Neural crest cell (in vitro differentiated cells): ENCODE measurements at regions not wholly inside any gene's neighbourhood (a gene's known extent, or its start where the extent isn't known, plus 50 kb on each side); places are given as distances from the start of the nearest gene placed in this dataset.

Experiments used
- DNase-seq: peaks from one replicate; pipeline ENCODE4 v3.0.0; 2021; ENCODE audit warnings: low read depth, mixed read lengths, low spot score
- H3K27ac Mint-ChIP-seq: one replicate; pipeline ENCODE4 v1.8.0; 2021; ENCODE audit warnings: mild to moderate bottlenecking, mixed read lengths; ENCODE audit not compliant: unreplicated experiment
- H3K27me3 Mint-ChIP-seq: 2 replicates; pipeline ENCODE4 v1.8.0; 2021; ENCODE audit warnings: low read depth, mild to moderate bottlenecking, mixed read lengths
- H3K36me3 Mint-ChIP-seq: 2 replicates; pipeline ENCODE4 v1.8.0; 2021; ENCODE audit warnings: low read depth, mild to moderate bottlenecking, mixed read lengths
- H3K4me1 Mint-ChIP-seq: 2 replicates; pipeline ENCODE4 v1.8.0; 2021; ENCODE audit warnings: mixed read lengths
- H3K4me3 Mint-ChIP-seq: one replicate; pipeline ENCODE4 v1.8.0; 2021; ENCODE audit warnings: mild to moderate bottlenecking, mixed read lengths
- H3K9me3 Mint-ChIP-seq: 2 replicates; pipeline ENCODE4 v1.8.0; 2021; ENCODE audit warnings: mixed read lengths
- CTCF ChIP-seq: fragments of 200-600 bp; sonication (generic); conservative IDR thresholded peaks from 2 replicates; pipeline ENCODE4 v1.5.0; 2021; ENCODE audit warnings: antibody characterized with exemption, mild to moderate bottlenecking

GRCh38 chr6:146885708-146886457, 287.1 kb downstream of the ADGB start:
- TF ChIP-seq CTCF: no peak
- no peak for DNase-seq
- no peak overlapping the region for H3K27ac Mint-ChIP-seq
- no peak overlapping the region for H3K4me3 Mint-ChIP-seq
- H3K36me3 Mint-ChIP-seq: no peaks in the 10 kb centered on the region
- peaks cover 7% of the 10 kb centered on the region for H3K4me1 Mint-ChIP-seq
- H3K9me3 Mint-ChIP-seq: no peaks in the 10 kb centered on the region
- H3K27me3 Mint-ChIP-seq: no peaks in the 10 kb centered on the region

GRCh38 chr6:146886587-146887446, 288.0 kb downstream of the ADGB start:
- H3K36me3 Mint-ChIP-seq: no peaks in the 10 kb centered on the region
- TF ChIP-seq CTCF: no peak
- H3K4me1 Mint-ChIP-seq: peaks cover 7% of the 10 kb centered on the region
- H3K27me3 Mint-ChIP-seq: no peaks in the 10 kb centered on the region
- H3K9me3 Mint-ChIP-seq: no peaks in the 10 kb centered on the region
- no peak for DNase-seq
- H3K4me3 Mint-ChIP-seq: no peak overlapping the region
- no peak overlapping the region for H3K27ac Mint-ChIP-seq

GRCh38 chr6:146887447-146888077, 288.8 kb downstream of the ADGB start:
- Mint-ChIP-seq H3K9me3 (no peaks in the 10 kb centered on the region), H3K4me3 (no peak overlapping the region), H3K36me3 (no peaks in the 10 kb centered on the region), H3K27me3 (no peaks in the 10 kb centered on the region), H3K4me1 (peaks cover 7% of the 10 kb centered on the region), H3K27ac (no peak overlapping the region)
- TF ChIP-seq CTCF: no peak
- DNase-seq: no peak

GRCh38 chr6:146889303-146889702, 290.5 kb downstream of the ADGB start:
- Mint-ChIP-seq H3K4me1 (peaks cover 7% of the 10 kb centered on the region), H3K36me3 (no peaks in the 10 kb centered on the region), H3K9me3 (peaks cover 2% of the 10 kb centered on the region), H3K27ac (no peak overlapping the region), H3K4me3 (no peak overlapping the region), H3K27me3 (no peaks in the 10 kb centered on the region)
- no peak for TF ChIP-seq CTCF
- no peak for DNase-seq

GRCh38 chr6:146890172-146890571, 291.4 kb downstream of the ADGB start:
- Mint-ChIP-seq H3K27me3 (no peaks in the 10 kb centered on the region), H3K36me3 (no peaks in the 10 kb centered on the region), H3K9me3 (peaks cover 8% of the 10 kb centered on the region), H3K4me1 (peaks cover 7% of the 10 kb centered on the region), H3K4me3 (no peak overlapping the region), H3K27ac (no peak overlapping the region)
- DNase-seq: no peak
- TF ChIP-seq CTCF: no peak
